Activated effector memory CD4-positive, alpha-beta T cell treated with anti-CD3 and anti-CD28 coated beads, Interleukin-2, amount 50 U/mL, for 16 hours (primary cell): ENCODE measurements at regions not wholly inside any gene's neighbourhood (a gene's known extent, or its start where the extent isn't known, plus 50 kb on each side); places are given as distances from the start of the nearest gene placed in this dataset.

Experiments used
- DNase-seq: peaks from one replicate; pipeline ENCODE4 v3.0.0-alpha.2; 2020

DNA sequence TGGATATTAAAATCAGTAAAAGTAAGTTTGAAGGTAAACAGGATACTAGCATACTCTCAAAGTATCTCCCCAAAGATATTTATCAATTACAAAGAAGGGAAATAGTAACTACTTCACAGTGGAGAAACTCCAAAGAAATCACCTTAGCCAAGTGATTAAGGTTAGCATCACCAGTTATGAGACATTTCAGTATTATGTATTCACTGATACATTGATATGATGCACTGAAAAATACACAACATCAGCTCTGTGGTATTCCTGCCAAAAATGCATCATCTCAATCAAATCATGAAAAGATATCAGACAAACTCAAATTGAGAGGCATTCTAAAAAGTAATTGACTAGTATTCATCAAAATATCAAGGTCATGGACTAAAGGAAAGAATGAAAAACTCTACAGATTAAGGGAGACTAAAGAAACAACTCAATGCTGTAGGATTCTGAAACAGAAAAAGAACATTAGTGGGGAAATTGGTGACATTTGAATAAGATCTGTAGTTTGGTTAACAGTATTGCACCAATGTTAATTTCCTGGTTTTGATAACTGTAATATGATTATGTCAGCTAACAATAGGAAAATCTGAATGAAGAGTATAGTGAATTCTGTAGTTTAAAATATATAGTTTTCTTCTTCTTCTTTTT lies 215.4 kb downstream of the UACA start:
- no peak for DNase-seq

DNA sequence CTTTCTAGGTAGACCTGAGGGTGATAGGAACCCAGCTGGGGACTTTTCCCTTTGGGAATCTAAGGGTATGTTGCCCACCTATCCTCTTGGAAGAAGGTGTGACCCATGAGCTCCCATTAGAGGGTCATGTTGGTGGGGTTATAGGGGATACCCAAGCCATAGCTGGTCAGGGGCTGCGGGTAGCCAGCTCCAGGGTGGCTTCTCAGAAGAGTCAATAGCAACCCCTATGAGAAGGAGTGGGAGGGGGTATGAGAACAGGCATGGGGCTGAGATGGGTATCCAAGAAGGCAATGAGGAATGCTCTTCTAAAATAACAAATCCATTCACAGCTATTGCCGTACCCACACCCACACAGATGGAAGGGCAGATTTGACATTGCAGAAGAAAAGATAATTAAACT lies 217.8 kb downstream of the UACA start:
- no peak for DNase-seq

DNA sequence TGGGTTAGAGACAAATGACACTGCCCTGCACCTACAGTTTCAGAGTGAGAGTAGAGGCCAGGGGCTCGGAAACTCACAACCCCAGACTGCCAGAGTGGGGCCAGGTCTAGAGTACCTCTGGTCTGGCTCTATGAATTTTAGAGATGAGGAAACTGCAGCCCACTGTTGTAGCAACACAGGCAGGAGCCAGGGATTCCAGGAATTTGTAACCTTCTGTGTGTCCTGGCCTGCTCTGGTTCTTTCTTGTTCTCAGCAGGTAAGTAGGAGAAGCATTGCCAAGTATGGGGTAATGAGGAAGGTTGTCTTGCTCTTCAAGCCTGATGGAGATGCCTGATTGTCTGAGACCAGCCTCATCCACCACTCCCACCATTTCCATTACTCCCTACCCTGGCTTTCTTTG lies 221.8 kb downstream of the UACA start:
- no peak for DNase-seq

DNA sequence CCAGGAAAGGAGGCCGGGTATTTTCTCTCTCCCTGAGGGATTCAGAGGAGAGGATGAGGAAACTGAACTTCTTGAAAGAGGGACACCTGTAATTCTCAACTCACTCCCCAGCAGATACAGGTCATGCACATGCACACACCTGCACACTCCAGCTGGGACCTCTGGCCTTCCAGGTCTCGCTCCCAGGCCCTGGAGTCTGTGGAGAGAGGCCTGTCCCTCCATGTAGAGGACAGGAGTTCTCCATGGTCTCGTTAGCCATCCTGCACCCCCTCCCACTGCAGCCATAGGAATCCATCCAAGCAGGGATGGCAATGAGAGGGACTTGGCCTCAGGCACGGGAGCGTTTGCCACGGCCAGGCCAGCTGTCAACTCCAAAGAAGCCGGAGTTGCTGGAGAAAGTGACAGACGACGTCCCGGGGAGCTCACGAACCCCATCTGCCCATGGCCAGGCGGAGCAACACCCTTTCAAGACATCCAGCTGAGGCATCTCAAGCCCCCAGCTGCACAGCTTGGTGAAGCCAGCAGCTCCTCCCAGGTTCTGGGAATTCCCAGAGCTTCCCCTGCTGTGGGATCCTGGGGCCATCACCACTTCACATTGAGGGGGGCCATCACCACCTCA lies 223.3 kb downstream of the UACA start:
- DNase-seq = no peak

DNA sequence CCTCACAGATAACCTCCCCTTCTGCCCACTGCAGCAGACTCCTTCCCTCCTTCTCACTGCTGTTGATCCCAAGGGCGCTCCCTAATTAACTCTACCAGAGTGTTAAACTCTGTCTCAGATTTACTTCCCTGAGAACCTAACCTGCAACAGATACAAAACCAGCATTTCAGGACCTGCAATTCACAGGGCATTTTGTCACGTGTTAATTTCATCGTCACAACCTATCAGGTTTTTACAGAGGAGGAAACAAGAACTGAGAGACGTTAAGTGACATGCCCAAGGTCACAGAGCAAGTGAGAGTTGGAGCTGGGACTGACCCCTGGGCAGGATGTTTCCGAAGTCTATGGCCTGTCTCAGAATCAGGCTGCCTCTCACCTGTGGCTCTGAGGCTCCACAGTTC lies 223.9 kb downstream of the UACA start:
- no peak for DNase-seq

DNA sequence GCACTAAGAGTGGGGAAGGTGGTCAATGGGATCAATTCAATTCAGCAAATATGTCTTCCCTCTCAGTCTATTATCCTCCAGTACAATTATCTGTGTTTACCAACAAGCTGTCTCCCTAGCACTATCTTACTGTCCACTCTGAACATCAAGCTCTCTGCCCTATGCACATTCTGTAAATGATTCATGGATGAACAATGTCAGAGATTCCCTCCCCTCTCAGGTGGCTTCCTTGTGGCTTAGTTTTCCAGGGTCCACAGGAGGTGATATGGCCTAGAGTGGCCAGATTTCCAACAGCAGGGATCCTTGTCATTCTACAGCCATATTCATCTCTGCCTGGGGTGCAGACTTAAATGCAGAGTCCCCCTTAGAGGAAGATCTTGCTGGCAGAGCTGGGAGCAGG lies 225.1 kb downstream of the UACA start:
- DNase-seq = no peak

DNA sequence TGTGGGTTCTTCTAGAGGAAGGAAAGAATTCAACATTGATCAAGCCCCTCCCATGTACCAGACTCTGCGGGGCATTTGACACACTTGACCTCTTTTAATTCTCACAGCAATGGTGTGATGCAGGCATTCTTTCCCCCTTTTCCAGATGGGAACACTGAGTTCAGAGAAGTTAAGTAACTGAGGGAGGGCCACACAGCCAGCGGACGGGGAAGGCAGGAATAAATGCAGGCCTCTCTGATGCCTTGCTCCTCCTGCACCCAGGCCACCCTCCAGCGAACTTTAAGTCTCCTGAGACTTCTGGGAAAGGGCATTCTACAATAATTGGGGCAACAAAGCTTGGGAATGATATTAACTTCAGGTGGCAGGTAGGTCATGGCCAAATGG lies 227.4 kb downstream of the UACA start:
- DNase-seq = no peak

DNA sequence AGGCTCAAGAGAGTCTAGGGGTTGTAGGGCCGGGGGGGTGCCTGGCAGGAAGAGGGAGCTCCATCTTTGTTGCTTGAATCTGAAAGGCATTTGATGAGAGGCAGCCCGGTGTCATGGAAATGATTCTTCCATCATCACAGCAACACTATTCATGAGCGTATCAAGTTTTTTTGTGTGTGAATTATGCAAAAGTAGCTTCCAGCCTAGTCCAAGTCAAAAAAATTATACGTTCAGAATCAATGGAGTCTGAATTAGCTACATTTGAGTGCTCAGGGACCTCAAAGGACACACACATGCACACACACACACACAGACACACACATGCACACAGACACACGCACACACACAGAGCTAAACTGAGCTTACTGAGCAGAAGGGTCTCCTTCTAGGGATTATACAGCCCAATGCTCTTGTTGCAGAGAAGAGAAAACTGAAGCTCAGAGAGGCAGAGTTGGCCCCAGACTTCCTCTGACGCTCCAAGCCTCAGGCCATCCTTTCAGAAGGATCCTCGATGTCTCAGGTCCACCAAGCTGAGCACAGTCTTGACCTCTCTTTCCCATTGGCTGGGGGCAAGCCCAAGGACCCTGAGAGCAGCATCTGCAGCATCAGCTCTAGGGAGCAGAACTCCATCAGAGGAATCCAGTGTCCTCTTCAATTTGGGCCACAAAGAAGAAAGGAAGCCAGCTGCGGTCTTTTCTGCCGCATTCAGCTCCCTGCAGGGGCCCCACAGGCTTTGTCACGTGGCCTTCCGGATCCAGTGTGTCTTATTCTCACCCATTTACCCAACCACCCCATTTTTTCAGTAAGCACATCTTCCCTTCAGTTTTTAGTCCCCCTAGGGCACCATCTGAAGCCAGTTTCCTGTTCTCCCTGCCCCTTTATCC lies 228.0 kb downstream of the UACA start:
- peak; percentile 77 for DNase-seq

DNA sequence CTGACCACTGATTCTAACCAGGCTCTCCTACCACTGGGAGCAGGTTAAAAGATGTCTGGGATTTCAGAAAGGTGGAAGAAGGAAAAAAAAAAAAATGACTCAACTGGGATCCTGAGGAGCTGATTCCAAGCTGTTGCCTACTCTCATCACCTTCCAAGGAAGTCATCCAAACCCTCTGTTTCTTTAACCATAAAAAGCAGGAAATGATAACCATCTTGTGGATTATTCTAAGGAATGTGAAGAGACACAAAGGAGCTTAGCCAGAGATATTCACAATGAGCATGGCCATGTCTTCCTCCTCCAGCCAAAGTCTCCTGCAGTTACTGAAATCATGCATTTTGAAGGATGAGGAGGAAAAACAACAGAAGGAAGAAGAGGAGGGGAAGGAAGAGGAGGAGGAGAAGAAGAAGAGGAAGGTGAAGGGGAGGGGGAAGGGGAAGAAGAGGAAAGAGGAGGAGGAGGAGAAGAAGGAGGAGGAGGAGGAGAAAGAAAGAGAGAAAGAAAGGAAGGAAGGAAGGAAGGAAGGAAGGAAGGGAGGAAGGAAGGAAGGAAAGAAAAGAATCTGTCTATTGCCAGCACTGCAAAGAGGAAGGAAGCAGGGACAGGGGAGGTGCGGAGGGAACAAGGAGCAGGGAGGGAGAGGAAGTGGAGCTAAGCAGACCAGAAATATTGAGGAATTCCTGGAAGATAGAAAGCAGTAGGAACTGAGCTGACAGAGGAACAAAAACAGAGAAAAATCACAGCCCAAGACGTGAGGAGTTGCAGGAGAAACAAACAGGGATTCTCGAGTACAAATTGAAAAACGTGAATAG lies 229.2 kb downstream of the UACA start:
- DNase-seq = no peak

DNA sequence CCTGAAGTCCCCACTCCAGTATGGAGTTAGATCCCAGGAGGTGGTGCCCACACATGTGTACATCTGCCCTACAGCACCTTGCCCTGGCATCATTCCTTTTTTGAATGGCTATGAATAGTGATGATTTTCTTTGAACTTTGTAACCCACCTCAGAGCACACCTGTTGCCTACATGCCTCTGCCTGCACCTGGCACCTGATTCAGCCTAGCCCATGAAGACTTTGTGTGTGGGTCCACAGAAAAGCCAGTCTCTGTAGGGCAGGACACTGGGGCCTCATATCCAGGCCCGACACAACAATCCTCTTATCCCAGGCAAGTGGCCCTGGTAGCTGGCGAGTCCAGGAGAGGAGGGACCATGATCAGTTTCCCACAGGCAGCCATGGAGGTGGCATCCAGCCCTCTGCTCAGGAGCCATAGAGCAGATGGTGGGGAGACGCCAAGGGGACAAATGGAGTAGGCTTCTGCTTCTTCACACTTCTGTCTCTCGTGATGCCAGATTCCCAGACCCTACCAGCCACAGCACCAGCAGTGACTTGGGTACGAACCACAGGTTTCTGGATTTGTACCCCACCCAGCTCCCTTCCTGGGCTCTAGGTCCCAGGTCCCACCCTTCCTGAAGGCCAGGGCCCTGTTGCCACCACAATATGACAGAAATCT lies 230.7 kb downstream of the UACA start:
- DNase-seq = no peak

DNA sequence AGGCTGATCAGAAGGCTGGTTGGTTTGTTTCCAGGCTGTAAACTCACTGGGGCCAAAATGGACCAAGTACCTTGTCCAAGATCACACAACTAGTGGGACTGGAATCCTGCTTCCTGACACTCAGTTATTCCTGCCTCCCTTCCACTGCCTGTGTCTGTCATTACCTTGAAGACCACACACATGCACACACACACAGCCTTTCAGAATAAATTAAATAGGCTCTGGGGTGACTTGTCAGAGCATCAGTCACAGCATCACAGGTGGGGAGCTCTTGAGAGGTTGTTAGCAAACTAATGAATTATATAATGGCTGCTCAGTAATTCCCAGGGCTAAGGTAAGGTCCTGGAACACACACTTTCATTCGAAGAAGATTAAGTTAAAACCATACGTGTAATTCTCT lies 231.8 kb downstream of the UACA start:
- DNase-seq = no peak

DNA sequence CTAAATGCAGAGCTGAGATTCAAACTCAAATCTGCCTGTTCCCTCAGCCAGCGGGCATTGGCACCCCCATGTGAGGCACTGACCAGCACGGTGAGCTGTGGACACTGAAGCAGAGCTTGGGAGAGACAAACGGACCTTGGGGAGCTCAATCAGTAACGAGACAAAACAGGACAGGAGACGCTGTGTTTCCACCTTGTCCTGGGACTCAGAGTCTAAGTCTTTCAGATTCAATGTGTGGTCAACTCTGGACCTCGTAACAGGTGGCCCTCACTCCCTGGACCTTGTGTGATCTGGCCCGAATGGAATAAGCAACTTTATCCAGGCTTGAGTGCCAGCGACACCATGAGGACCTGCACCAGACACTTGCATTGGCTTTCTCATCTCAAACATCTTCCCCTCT lies 232.5 kb downstream of the UACA start:
- no peak for DNase-seq

DNA sequence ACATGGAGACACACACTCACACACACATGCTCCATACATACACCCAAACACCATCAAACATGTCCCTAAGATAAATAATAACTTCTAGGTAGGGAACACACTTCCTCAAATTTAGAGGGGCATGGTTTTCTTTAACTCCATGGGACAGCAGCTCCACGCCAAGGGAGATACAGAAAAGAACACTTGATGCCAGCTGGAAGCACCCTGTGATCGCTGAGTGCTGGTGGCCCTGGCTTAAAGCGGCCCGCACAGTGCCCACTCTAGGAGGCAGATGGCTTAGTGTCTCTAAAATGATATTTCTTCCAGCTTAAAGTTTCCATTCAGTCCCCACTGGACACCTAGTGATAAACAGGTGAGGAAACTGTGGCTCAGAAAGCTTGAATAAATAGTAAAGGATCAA lies 232.9 kb downstream of the UACA start:
- no peak for DNase-seq

DNA sequence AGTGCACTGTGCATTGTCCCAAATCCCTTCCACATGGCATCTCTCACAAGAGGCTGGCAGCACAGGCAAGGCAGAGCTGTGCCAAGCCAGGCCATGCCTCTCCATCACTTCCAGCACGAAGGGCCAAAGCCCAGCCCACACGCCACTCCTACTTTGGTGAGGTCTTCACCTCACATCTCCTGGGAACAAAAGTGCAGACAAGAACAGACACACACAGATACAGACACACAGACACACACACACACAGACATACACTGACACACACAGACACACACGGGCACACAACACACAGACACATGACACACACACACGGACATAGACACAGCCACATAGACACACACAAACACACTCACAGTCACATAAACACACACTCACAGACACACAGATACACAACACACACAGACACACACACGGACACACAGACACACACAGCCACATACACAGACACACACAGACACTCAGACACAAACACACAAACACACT lies 233.3 kb downstream of the UACA start:
- no peak for DNase-seq

DNA sequence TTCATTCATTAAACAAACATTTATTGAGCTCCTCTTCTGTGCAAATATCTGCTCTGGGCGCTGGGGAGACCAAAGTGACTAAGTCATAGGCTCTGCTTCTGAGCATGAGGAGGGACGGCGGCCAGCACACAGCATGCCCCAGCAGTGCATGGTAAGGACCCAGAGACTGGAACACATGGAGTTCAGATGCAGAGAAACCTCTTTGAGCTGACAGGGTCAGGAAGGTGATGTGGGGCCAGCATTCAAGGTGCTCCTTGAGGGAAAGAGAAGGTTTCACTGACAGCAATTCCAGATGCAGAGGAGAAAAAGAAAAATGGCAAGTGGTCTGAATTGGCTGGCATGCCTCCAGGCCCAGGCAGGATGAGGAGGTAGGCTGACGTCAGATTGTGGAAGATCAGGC lies 234.5 kb downstream of the UACA start:
- DNase-seq = no peak

DNA sequence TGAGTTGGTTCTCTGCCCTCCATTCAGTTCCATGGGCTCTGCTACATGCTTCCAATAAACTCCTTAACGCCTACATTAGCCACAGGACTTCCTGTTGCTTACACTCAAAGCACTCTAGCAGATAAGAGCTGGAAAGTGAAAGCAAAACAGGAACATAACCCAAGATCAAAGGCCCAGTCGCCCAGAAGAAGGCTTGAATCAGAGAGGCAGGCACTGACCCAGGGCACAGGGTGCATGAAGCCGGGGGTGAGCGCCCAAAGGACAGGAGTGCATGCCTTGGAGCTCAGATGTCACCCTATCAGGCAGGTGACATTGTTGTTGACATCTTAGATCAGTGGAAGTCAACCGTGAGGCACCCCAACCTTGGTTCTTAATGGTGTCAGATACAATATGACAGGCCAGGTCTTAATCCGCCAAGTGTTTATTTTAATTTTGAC lies 235.1 kb downstream of the UACA start:
- DNase-seq = peak; percentile 82

DNA sequence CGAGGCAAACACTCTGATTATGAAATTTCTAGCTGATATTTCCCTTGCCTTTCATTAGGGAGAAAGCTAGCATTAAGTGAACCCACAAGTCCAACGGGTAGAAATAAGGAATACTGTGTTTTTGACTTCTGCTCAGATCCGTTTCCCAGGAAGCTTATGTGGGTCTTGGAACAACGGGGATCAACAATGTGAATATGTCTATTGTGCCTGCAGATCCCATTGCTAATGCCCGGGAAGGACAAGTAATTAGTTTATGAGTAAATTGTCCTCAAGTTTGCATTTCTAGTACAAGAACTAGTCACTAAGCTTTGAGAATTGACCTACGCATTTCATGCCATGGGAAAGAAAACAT lies 236.4 kb downstream of the UACA start:
- DNase-seq = no peak

DNA sequence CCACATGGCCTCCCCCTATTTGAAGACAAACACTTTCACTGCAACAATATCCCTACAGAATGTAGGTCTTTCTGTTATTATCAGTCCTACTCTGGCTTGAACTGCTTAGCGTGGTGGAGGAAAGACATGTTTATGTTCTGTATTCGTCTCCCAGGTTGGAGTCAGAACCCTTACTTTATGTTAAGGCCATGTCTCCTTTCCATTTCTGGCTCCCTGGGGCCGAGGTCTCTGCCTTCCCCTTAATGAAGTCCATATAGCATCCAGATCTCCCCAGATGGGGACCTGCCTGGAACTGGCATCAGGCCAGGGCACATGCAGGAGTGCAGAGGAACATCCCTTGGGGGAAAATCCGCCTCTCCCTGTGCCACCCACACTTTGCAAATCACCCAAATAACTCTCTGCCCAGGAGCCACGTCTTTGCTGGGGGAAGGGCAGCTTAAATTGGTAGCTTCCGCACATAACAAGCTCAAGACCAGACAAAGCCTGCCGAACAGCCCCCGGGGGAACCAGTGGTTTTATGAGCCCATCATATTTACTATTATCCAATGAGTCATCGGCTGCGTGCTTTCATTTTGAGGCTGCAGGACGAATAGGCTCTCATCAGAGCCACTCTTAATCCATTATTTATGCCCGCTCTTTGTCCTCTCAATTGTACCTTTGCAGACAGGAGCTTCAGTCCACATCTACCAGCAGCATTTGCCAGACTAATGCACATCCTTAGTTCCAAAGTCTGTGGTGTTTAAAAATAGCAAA lies 237.0 kb downstream of the UACA start:
- DNase-seq = no peak

DNA sequence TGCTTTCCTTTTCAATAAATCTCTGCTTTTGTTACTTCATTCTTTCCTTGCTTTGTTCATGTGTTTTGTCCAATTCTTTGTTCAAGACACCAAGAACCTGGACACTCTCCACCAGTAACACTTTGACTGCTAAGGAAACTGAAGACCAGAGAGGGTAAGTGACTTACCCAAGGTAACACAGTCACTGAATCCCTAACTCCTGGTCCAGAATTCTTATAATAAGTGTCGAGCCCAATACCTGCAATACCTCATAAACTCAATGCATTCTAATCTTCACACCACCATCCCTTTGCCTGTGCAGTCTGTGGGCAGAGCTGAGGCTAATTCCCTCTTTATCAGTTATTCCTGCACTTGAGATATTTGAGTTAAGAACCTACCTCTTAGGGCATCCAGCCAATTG lies 237.8 kb downstream of the UACA start:
- no peak for DNase-seq

DNA sequence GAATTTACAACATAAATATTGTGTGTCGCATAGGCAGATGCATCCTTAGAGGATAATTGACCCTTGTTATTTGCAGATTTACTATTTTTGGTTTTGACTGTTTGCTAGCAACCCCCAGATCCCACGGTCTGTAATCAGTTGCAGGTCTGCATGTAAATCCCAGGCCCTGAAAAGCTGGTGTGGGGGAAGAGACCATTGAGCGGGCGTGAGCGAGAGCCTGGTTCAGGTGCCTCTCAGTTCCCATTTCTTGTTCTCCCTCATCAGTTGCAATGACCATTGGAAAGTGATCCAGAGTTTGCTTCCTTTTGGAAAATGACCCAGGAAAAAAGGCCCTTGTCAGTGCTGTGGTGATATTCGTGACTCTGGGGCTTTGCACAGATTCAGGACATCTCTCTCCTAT lies 238.9 kb downstream of the UACA start:
- DNase-seq = no peak

DNA sequence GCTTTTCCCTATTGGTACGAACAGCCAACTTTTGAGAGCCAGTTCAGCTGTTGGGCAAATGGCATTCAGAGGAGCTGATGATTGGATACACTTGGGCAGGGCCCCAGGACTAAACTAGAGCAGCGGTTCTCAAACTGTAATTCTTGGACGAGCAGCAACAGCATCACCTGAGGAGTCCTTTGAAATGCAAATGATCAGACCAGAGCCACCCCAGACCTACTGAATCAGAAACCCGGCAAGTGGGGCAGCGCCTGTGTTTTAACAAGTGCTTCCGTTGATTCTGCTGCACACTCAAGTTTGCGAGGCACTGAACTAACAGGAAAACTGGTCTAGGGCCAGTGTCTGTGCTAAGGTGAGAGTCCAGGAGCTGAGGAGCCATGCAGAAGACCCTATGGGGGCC lies 239.7 kb downstream of the UACA start:
- no peak for DNase-seq

DNA sequence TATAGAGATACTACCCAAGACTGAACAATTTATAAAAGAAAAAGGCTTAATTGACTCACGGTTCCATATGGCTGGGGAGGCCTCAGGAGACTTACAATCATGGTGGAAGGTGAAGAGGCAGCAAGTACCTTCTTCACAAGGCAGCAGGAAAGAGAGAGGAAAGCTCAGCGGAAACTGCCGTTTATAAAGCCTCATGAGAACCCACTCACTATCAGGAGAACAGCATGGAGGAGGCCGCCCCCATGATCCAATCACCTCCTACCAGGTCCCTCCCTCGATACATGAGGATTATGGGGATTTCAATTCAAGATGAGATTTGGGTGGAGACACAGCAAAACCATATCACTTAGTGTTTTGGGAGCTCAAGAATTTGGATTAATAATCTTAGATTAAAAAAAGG lies 240.2 kb downstream of the UACA start:
- no peak for DNase-seq
